Transverse colon (tissue), 4 donors: ENCODE measurements at regions not wholly inside any gene's neighbourhood (a gene's known extent, or its start where the extent isn't known, plus 50 kb on each side); places are given as distances from the start of the nearest gene placed in this dataset.

ENCODE experiments used
- EP300 ChIP-seq: sonication (generic); formaldehyde crosslinking; IDR thresholded peaks from one replicate; pipeline ENCODE4 v1.6.1; 2017; ENCODE audit warnings: antibody characterized with exemption, low read depth
- POLR2A ChIP-seq: fragments of 450-650 bp; IDR thresholded peaks from one replicate; pipeline ENCODE4 v1.6.1; 2016; ENCODE audit warnings: antibody characterized with exemption, mild to moderate bottlenecking, moderate library complexity
- POLR2AphosphoS5 ChIP-seq, 3 donors: sonication (generic); formaldehyde crosslinking; IDR thresholded peaks; one replicate each; pipeline ENCODE4 v1.6.1; 2016; ENCODE audit warnings: antibody characterized with exemption in 3 of 3
- TF ChIP-seq, protein P1 (sequence below), 5 experiments: fragments of 200-600 bp in 3 of 5; fragments of 450-650 bp in 2 of 5; sonication (generic) in 3 of 5; IDR thresholded peaks; 1 replicate in 2 of 5; 2 replicates in 3 of 5; pipeline ENCODE4 v1.5.1; 2016 to 2017; ENCODE audit warnings: antibody characterized with exemption in 5 of 5, inconsistent platforms in 3 of 5, mild to moderate bottlenecking in 2 of 5, moderate library complexity in 1 of 5

- TF ChIP-seq POLR2A (no peak), POLR2AphosphoS5 (IDR thresholded peaks at IDR 0.05) (no peak), EP300 (no peak)
- TF ChIP-seq, protein P1, sequence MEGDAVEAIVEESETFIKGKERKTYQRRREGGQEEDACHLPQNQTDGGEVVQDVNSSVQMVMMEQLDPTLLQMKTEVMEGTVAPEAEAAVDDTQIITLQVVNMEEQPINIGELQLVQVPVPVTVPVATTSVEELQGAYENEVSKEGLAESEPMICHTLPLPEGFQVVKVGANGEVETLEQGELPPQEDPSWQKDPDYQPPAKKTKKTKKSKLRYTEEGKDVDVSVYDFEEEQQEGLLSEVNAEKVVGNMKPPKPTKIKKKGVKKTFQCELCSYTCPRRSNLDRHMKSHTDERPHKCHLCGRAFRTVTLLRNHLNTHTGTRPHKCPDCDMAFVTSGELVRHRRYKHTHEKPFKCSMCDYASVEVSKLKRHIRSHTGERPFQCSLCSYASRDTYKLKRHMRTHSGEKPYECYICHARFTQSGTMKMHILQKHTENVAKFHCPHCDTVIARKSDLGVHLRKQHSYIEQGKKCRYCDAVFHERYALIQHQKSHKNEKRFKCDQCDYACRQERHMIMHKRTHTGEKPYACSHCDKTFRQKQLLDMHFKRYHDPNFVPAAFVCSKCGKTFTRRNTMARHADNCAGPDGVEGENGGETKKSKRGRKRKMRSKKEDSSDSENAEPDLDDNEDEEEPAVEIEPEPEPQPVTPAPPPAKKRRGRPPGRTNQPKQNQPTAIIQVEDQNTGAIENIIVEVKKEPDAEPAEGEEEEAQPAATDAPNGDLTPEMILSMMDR (IDR thresholded peaks at IDR 0.05): no peak
Measured at GRCh38 chr4:163758032-163758431, 263.5 kb downstream of the TMA16 start.
